ENCODE measurements at regions not wholly inside any gene's neighbourhood (a gene's known extent, or its start where the extent isn't known, plus 50 kb on each side); places are given as distances from the start of the nearest gene placed in this dataset.

- Histone ChIP-seq H3K4me1 (ENCODE audit: control insufficient read depth in 2 of 2, insufficient read depth in 1 of 2, low read depth in 1 of 2, low read length in 2 of 2) (peaks cover 0 to 2% of the 10 kb centered on the region in 2 donors), H4K8ac (ENCODE audit: low read depth, low read length) (no peak overlapping the region), H3K79me1 (ENCODE audit: low read depth, low read length) (no peaks in the 10 kb centered on the region), H2AK5ac (ENCODE audit: low read depth, low read length) (no peak overlapping the region), H3K36me3 (replicated peaks in 1 of 2; ENCODE audit: control insufficient read depth in 2 of 2, insufficient read depth in 2 of 2, low read length in 2 of 2) (no peaks in the 10 kb centered on the region), H2BK12ac (ENCODE audit: low read length) (no peak overlapping the region), H2AFZ (ENCODE audit: low read length) (no peak overlapping the region), H3K18ac (ENCODE audit: low read length) (no peak overlapping the region), H3K27ac (replicated peaks; ENCODE audit: low read length) (no peak overlapping the region), H2BK15ac (ENCODE audit: low read length) (no peak overlapping the region), H2BK120ac (ENCODE audit: low read depth, low read length) (no peak overlapping the region), H3K4me3 (ENCODE audit: low read length in 2 of 2) (no peak overlapping the region), H3K23ac (ENCODE audit: low read depth, low read length, poor library complexity) (no peak overlapping the region), H3K4ac (ENCODE audit: low read length) (no peak overlapping the region), H3K14ac (ENCODE audit: low read length) (no peak overlapping the region), H4K91ac (ENCODE audit: low read depth, low read length, poor library complexity) (no peak overlapping the region), H3K4me2 (ENCODE audit: insufficient read depth, low read length, poor library complexity, severe bottlenecking) (no peak overlapping the region), H3K27me3 (ENCODE audit: control insufficient read depth in 3 of 3, insufficient read depth in 3 of 3, low read depth in 1 of 3, low read length in 3 of 3) (no peaks in the 10 kb centered on the region), H2BK5ac (ENCODE audit: low read length) (no peak overlapping the region), H3K9ac (ENCODE audit: low read depth, low read length, poor library complexity) (no peak overlapping the region), H3K9me3 (replicated peaks in 1 of 2; ENCODE audit: control insufficient read depth in 2 of 2, insufficient read depth in 1 of 2, low read depth in 1 of 2, low read length in 2 of 2) (no peaks in the 10 kb centered on the region)
- DNase-seq (ENCODE audit: low spot score): no peak
- no CpG with 5 or more reads among the region's 11 CpGs for WGBS, 2 donors (ENCODE audit: extremely low coverage in 2 of 2, insufficient read length in 2 of 2, insufficient replicate concordance in 1 of 2)
These were observed 859.3 kb downstream of the BRD1 start for GRCh38 chr22:48968201-48968959.

- no CpG with 5 or more reads among the region's 1 CpG for WGBS, 2 donors (ENCODE audit: extremely low coverage in 2 of 2, insufficient read length in 2 of 2, insufficient replicate concordance in 1 of 2)
These were observed 864.3 kb downstream of the BRD1 start for GRCh38 chr22:48963405-48963804.

GRCh38 chr22:48961705-48962104 is 866.0 kb downstream of the BRD1 start:
- Histone ChIP-seq H3K4ac (ENCODE audit: low read length) (no peak overlapping the region), H3K4me3 (ENCODE audit: low read length in 2 of 2) (no peak overlapping the region), H3K4me2 (ENCODE audit: insufficient read depth, low read length, poor library complexity, severe bottlenecking) (no peak overlapping the region), H2AK5ac (ENCODE audit: low read depth, low read length) (no peak overlapping the region), H3K4me1 (ENCODE audit: control insufficient read depth in 2 of 2, insufficient read depth in 1 of 2, low read depth in 1 of 2, low read length in 2 of 2) (peaks cover 2 to 10% of the 10 kb centered on the region in 2 donors), H3K14ac (ENCODE audit: low read length) (no peak overlapping the region), H4K91ac (ENCODE audit: low read depth, low read length, poor library complexity) (no peak overlapping the region), H3K36me3 (replicated peaks in 1 of 2; ENCODE audit: control insufficient read depth in 2 of 2, insufficient read depth in 2 of 2, low read length in 2 of 2) (peaks cover 0 to 1% of the 10 kb centered on the region in 2 donors), H3K27ac (replicated peaks; ENCODE audit: low read length) (no peak overlapping the region), H2AFZ (ENCODE audit: low read length) (no peak overlapping the region), H3K79me1 (ENCODE audit: low read depth, low read length) (no peaks in the 10 kb centered on the region), H2BK12ac (ENCODE audit: low read length) (no peak overlapping the region), H2BK120ac (ENCODE audit: low read depth, low read length) (no peak overlapping the region), H4K8ac (ENCODE audit: low read depth, low read length) (no peak overlapping the region), H2BK5ac (ENCODE audit: low read length) (no peak overlapping the region), H3K27me3 (ENCODE audit: control insufficient read depth in 3 of 3, insufficient read depth in 3 of 3, low read depth in 1 of 3, low read length in 3 of 3) (no peaks in the 10 kb centered on the region), H3K23ac (ENCODE audit: low read depth, low read length, poor library complexity) (no peak overlapping the region), H3K9ac (ENCODE audit: low read depth, low read length, poor library complexity) (no peak overlapping the region), H3K9me3 (replicated peaks in 1 of 2; ENCODE audit: control insufficient read depth in 2 of 2, insufficient read depth in 1 of 2, low read depth in 1 of 2, low read length in 2 of 2) (peaks cover 0 to 2% of the 10 kb centered on the region in 2 donors), H2BK15ac (ENCODE audit: low read length) (no peak overlapping the region), H3K18ac (ENCODE audit: low read length) (no peak overlapping the region)
- DNase-seq (ENCODE audit: low spot score): no peak
- no CpG with 5 or more reads among the region's 2 CpGs for WGBS, 2 donors (ENCODE audit: extremely low coverage in 2 of 2, insufficient read length in 2 of 2, insufficient replicate concordance in 1 of 2)

More at GRCh38 chr22:48963405-48963804, 864.3 kb downstream of the BRD1 start:
- no peak overlapping the region for H2BK12ac ChIP-seq (ENCODE audit: low read length)
- no peak overlapping the region for H3K23ac ChIP-seq (ENCODE audit: low read depth, low read length, poor library complexity)
- no peak overlapping the region for H2BK120ac ChIP-seq (ENCODE audit: low read depth, low read length)
- no peak overlapping the region for H2BK5ac ChIP-seq (ENCODE audit: low read length)
- no peak overlapping the region for H4K8ac ChIP-seq (ENCODE audit: low read depth, low read length)
- no peak overlapping the region for H3K14ac ChIP-seq (ENCODE audit: low read length)
- H3K9me3 ChIP-seq (replicated peaks in 1 of 2; ENCODE audit: control insufficient read depth in 2 of 2, insufficient read depth in 1 of 2, low read depth in 1 of 2, low read length in 2 of 2): no peaks in the 10 kb centered on the region
- no peak for DNase-seq (ENCODE audit: low spot score)
- no peak overlapping the region for H2AFZ ChIP-seq (ENCODE audit: low read length)
- no peaks in the 10 kb centered on the region for H3K79me1 ChIP-seq (ENCODE audit: low read depth, low read length)
- no peak overlapping the region for H3K4ac ChIP-seq (ENCODE audit: low read length)
- peaks cover 2 to 9% of the 10 kb centered on the region in 2 donors for H3K4me1 ChIP-seq (ENCODE audit: control insufficient read depth in 2 of 2, insufficient read depth in 1 of 2, low read depth in 1 of 2, low read length in 2 of 2)
- H3K4me3 ChIP-seq (ENCODE audit: low read length in 2 of 2): no peak overlapping the region
- no peak overlapping the region for H3K4me2 ChIP-seq (ENCODE audit: insufficient read depth, low read length, poor library complexity, severe bottlenecking)
- H4K91ac ChIP-seq (ENCODE audit: low read depth, low read length, poor library complexity): no peak overlapping the region
- no peaks in the 10 kb centered on the region for H3K27me3 ChIP-seq (ENCODE audit: control insufficient read depth in 3 of 3, insufficient read depth in 3 of 3, low read depth in 1 of 3, low read length in 3 of 3)
- H3K27ac ChIP-seq (replicated peaks; ENCODE audit: low read length): no peak overlapping the region
- H3K18ac ChIP-seq (ENCODE audit: low read length): no peak overlapping the region
- no peak overlapping the region for H2BK15ac ChIP-seq (ENCODE audit: low read length)
- no peak overlapping the region for H2AK5ac ChIP-seq (ENCODE audit: low read depth, low read length)
- H3K36me3 ChIP-seq (replicated peaks in 1 of 2; ENCODE audit: control insufficient read depth in 2 of 2, insufficient read depth in 2 of 2, low read length in 2 of 2): no peaks in the 10 kb centered on the region
- H3K9ac ChIP-seq (ENCODE audit: low read depth, low read length, poor library complexity): no peak overlapping the region

- no peak overlapping the region for H2BK15ac ChIP-seq (ENCODE audit: low read length)
- H4K8ac ChIP-seq (ENCODE audit: low read depth, low read length): no peak overlapping the region
- no peak overlapping the region for H3K4ac ChIP-seq (ENCODE audit: low read length)
- no CpG with 5 or more reads among the region's 9 CpGs for WGBS, 2 donors (ENCODE audit: extremely low coverage in 2 of 2, insufficient read length in 2 of 2, insufficient replicate concordance in 1 of 2)
- no peak overlapping the region for H3K4me3 ChIP-seq (ENCODE audit: low read length in 2 of 2)
- H3K27me3 ChIP-seq (ENCODE audit: control insufficient read depth in 3 of 3, insufficient read depth in 3 of 3, low read depth in 1 of 3, low read length in 3 of 3): no peaks in the 10 kb centered on the region
- peaks cover 2 to 10% of the 10 kb centered on the region in 2 donors for H3K4me1 ChIP-seq (ENCODE audit: control insufficient read depth in 2 of 2, insufficient read depth in 1 of 2, low read depth in 1 of 2, low read length in 2 of 2)
- no peak overlapping the region for H3K14ac ChIP-seq (ENCODE audit: low read length)
- H2BK120ac ChIP-seq (ENCODE audit: low read depth, low read length): no peak overlapping the region
- no peak overlapping the region for H3K23ac ChIP-seq (ENCODE audit: low read depth, low read length, poor library complexity)
- no peak overlapping the region for H2BK5ac ChIP-seq (ENCODE audit: low read length)
- peaks cover 0 to 1% of the 10 kb centered on the region in 2 donors for H3K36me3 ChIP-seq (replicated peaks in 1 of 2; ENCODE audit: control insufficient read depth in 2 of 2, insufficient read depth in 2 of 2, low read length in 2 of 2)
- peaks cover 3% of the 10 kb centered on the region for H3K79me1 ChIP-seq (ENCODE audit: low read depth, low read length)
- DNase-seq (ENCODE audit: low spot score): no peak
- H3K27ac ChIP-seq (replicated peaks; ENCODE audit: low read length): no peak overlapping the region
- no peak overlapping the region for H2AK5ac ChIP-seq (ENCODE audit: low read depth, low read length)
- H2AFZ ChIP-seq (ENCODE audit: low read length): no peak overlapping the region
- H3K4me2 ChIP-seq (ENCODE audit: insufficient read depth, low read length, poor library complexity, severe bottlenecking): no peak overlapping the region
- no peak overlapping the region for H4K91ac ChIP-seq (ENCODE audit: low read depth, low read length, poor library complexity)
- H3K9ac ChIP-seq (ENCODE audit: low read depth, low read length, poor library complexity): peak overlapping the region; percentile 7
- H2BK12ac ChIP-seq (ENCODE audit: low read length): no peak overlapping the region
- H3K9me3 ChIP-seq (replicated peaks in 1 of 2; ENCODE audit: control insufficient read depth in 2 of 2, insufficient read depth in 1 of 2, low read depth in 1 of 2, low read length in 2 of 2): peaks cover 0 to 6% of the 10 kb centered on the region in 2 donors
- peak overlapping the region; percentile 5 for H3K18ac ChIP-seq (ENCODE audit: low read length)
These were observed 866.6 kb downstream of the BRD1 start for GRCh38 chr22:48960980-48961660.
